Gastroesophageal sphincter (tissue), 4 donors: ENCODE measurements at regions not wholly inside any gene's neighbourhood (a gene's known extent, or its start where the extent isn't known, plus 50 kb on each side); places are given as distances from the start of the nearest gene placed in this dataset.
"Not testable (repeated sequence)": the region's sequence is repeated elsewhere in the genome, so short reads cannot be mapped to it uniquely, and the experiment has no call there.

Experiments used
- ATAC-seq: fragments of 150-250 bp; one replicate; pipeline ENCODE4 v1.9.1; 2016; ENCODE audit warnings: mild to moderate bottlenecking, moderate library complexity
- H3K27ac ChIP-seq, 4 donors: fragments of 200-600 bp; sonication (generic) in 3 of 4; 1 replicate in 3 of 4; 2 replicates in 1 of 4; pipeline ENCODE4 v1.5.1; 2016 to 2019
- H3K27me3 ChIP-seq: fragments of 200-600 bp; sonication (generic); one replicate; pipeline ENCODE4 v1.5.1; 2019
- H3K36me3 ChIP-seq, 2 donors: fragments of 200-600 bp; sonication (generic); one replicate each; pipeline ENCODE4 v1.5.1; 2019; ENCODE audit warnings: control low read depth in 1 of 2
- H3K4me1 ChIP-seq, 3 donors: fragments of 200-600 bp; sonication (generic); 1 replicate in 2 of 3; 2 replicates in 1 of 3; pipeline ENCODE4 v1.5.1; 2016 to 2019; ENCODE audit warnings: control low read depth in 2 of 3
- H3K4me3 ChIP-seq, 2 donors: fragments of 200-600 bp; sonication (generic); one replicate each; pipeline ENCODE4 v1.5.1; 2019; ENCODE audit warnings: mild to moderate bottlenecking in 1 of 2, moderate library complexity in 1 of 2
- H3K9me3 ChIP-seq, 3 donors: fragments of 200-600 bp; sonication (generic); one replicate each; pipeline ENCODE4 v1.5.1; 2017 to 2019; ENCODE audit warnings: control low read depth in 2 of 3
- WGBS, 2 donors: methylation state at CpG; one replicate each; pipeline ENCODE4 v1.1.5; 2018; ENCODE audit warnings: low coverage in 1 of 2; 5-methylcytosine and 5-hydroxymethylcytosine counted together
- small RNA-seq, 4 donors: library from RNA; depleted of rRNA; stranded (forward); fragments of <200 nt; gene quantifications; one replicate each; pipeline ENCODE3, GENCODE V24; 2016

- not testable (repeated sequence) for H3K4me1 ChIP-seq, H3K27ac ChIP-seq, H3K4me3 ChIP-seq, ATAC-seq, H3K9me3 ChIP-seq, H3K36me3 ChIP-seq
- peaks cover 21% of the 10 kb centered on the region for H3K27me3 ChIP-seq
- 88% methylated on average over 4 of the region's 37 CpGs; no CpG with 5 or more reads in 1 of the 2 donors for whole genome bisulfite sequencing, 2 donors
Observed at GRCh38 chr1:144539191-144539960, 53.3 kb upstream of the PPIAL4F start.

Small RNA genes in the stretch of these regions (small RNA-seq; reads per million reads assigned to genes)
- 0 to 0.99 (median 0.32) reads per million in 4 donors for gene RF00003
